HCT116 (cell line): ENCODE measurements at regions not wholly inside any gene's neighbourhood (a gene's known extent, or its start where the extent isn't known, plus 50 kb on each side); places are given as distances from the start of the nearest gene placed in this dataset.

ENCODE experiments used
- ATAC-seq: fragments of 200-7000 bp; cut with Tn5 transposase; 2 replicates; pipeline ENCODE4 v1.9.1; 2020; ENCODE audit warnings: mild to moderate bottlenecking, moderate library complexity
- BruUV-seq: library from RNA; stranded (reverse); fragments of 400-500 nt; replicated peaks from 2 replicates; lab custom pipeline; 2021; lab: Mats Ljungman, UMichigan
- CTCF ChIA-PET: fragments of 300-600 bp; sonication (Branson Sonifier 250); formaldehyde crosslinking; loops from one replicate; lab custom pipeline; 2021; ENCODE audit warnings: antibody characterized with exemption; lab: Charles Lee
- POLR2A ChIA-PET: fragments of 300-600, 350-600 bp; sonication (Branson Sonifier 250); formaldehyde crosslinking; loops from one replicate; lab custom pipeline; 2021; ENCODE audit warnings: antibody characterized with exemption; lab: Charles Lee
- RAD21 ChIA-PET, 2 experiments: fragments of 300-600 bp; sonication (Branson Sonifier 250); formaldehyde crosslinking; loops; one replicate each; lab custom pipeline; 2023; ENCODE audit warnings: low total read pairs in 2 of 2; ENCODE audit not compliant: uncharacterized antibody in 2 of 2, unreplicated experiment in 2 of 2, low non-redundant PET in 1 of 2; lab: Charles Lee
- DNase-seq: peaks from one replicate; pipeline ENCODE4 v3.0.0-alpha.2; 2010; ENCODE audit warnings: low read depth, low spot score
- H2AFZ ChIP-seq: fragments of 200-600 bp; shearing (Covaris generic), sonication (generic); 2 replicates; pipeline ENCODE4 v1.6.1; 2017; ENCODE audit warnings: low read depth, mixed run types, mixed read lengths, antibody characterized with exemption, low read length; ENCODE audit not compliant: poor library complexity, severe bottlenecking
- H3K27ac ChIP-seq: 2 replicates; pipeline ENCODE4 v1.5.1; 2012; ENCODE audit warnings: low read depth, low read length
- H3K27me3 ChIP-seq: fragments of 200-600 bp; sonication (generic); 2 replicates; pipeline ENCODE4 v1.6.1; 2016; ENCODE audit warnings: mixed run types, low read length, mixed read lengths; ENCODE audit not compliant: insufficient read depth
- H3K36me3 ChIP-seq, 2 experiments: fragments of 200-500 bp in 1 of 2; fragments of 200-600 bp in 1 of 2; sonication (Bioruptor generic) in 1 of 2; sonication (generic) in 1 of 2; 2 replicates each; pipeline versions ENCODE4 v1.5.1 to v1.6.1; 2014 to 2016; ENCODE audit warnings: low read length in 2 of 2, inconsistent platforms in 1 of 2, mixed read lengths in 1 of 2, mixed run types in 1 of 2; ENCODE audit not compliant: insufficient read depth in 2 of 2, control insufficient read depth in 1 of 2
- H3K4me1 ChIP-seq, 2 experiments: fragments of 200-600 bp in 1 of 2; sonication (generic) in 1 of 2; 2 replicates each; pipeline versions ENCODE4 v1.5.1 to v1.6.1; 2012 to 2017; ENCODE audit warnings: low read length in 2 of 2, inconsistent platforms in 1 of 2, mild to moderate bottlenecking in 1 of 2, mixed read lengths in 1 of 2, mixed run types in 1 of 2, moderate library complexity in 1 of 2; ENCODE audit not compliant: insufficient read depth in 2 of 2, control insufficient read depth in 1 of 2
- H3K4me2 ChIP-seq: fragments of 200-600 bp; sonication (generic); 2 replicates; pipeline ENCODE4 v1.6.1; 2017; ENCODE audit warnings: mixed run types, low read length, mixed read lengths
- H3K4me3 ChIP-seq, 2 experiments: fragments of 200-600 bp in 1 of 2; sonication (generic) in 1 of 2; replicated peaks in 1 of 2; 2 replicates each; pipeline ENCODE4 v1.5.1; 2011 to 2016; ENCODE audit warnings: low read length in 2 of 2, control low read depth in 1 of 2, low read depth in 1 of 2, mild to moderate bottlenecking in 1 of 2, mixed read lengths in 1 of 2, mixed run types in 1 of 2
- H3K79me2 ChIP-seq: fragments of 200-600 bp; sonication (generic); 2 replicates; pipeline ENCODE4 v1.6.1; 2017; ENCODE audit warnings: mild to moderate bottlenecking, mixed run types, low read length, moderate library complexity, mixed read lengths; ENCODE audit not compliant: insufficient read depth
- H3K9ac ChIP-seq: fragments of 200-600 bp; sonication (generic); 2 replicates; pipeline ENCODE4 v1.6.1; 2016; ENCODE audit warnings: low read length, mixed read lengths
- H3K9me2 ChIP-seq: fragments of 200-600 bp; sonication (generic), shearing (Covaris generic); 2 replicates; pipeline ENCODE4 v1.6.1; 2017; ENCODE audit warnings: mixed run types, mild to moderate bottlenecking, moderate library complexity; ENCODE audit not compliant: insufficient read depth
- H3K9me3 ChIP-seq, 2 experiments: fragments of 200-500 bp in 1 of 2; fragments of 200-600 bp in 1 of 2; sonication (Bioruptor generic) in 1 of 2; sonication (generic) in 1 of 2; 2 replicates each; pipeline ENCODE4 v1.6.1; 2014 to 2017; ENCODE audit warnings: low read length in 2 of 2, mixed read lengths in 2 of 2, inconsistent platforms in 1 of 2, low read depth in 1 of 2, mild to moderate bottlenecking in 1 of 2, mixed run types in 1 of 2, moderate library complexity in 1 of 2; ENCODE audit not compliant: control insufficient read depth in 1 of 2, insufficient read depth in 1 of 2
- H4K20me1 ChIP-seq: fragments of 200-600 bp; sonication (generic), shearing (Covaris generic); 2 replicates; pipeline ENCODE4 v1.6.1; 2017; ENCODE audit warnings: mixed run types, mild to moderate bottlenecking, moderate library complexity; ENCODE audit not compliant: insufficient read depth
- ATF3 ChIP-seq: IDR thresholded peaks from 2 replicates; pipeline ENCODE4 v1.6.1; 2012
- CEBPB ChIP-seq: IDR thresholded peaks from 2 replicates; pipeline ENCODE4 v1.6.1; 2012; ENCODE audit warnings: low read depth
- EGR1 ChIP-seq: IDR thresholded peaks from 2 replicates; pipeline ENCODE4 v1.6.1; 2012; ENCODE audit warnings: low read depth
- ELF1 ChIP-seq: IDR thresholded peaks from 2 replicates; pipeline ENCODE4 v1.6.1; 2012; ENCODE audit warnings: low read depth, borderline replicate concordance
- EZH2 ChIP-seq: fragments of 200-600 bp; sonication (generic); IDR thresholded peaks from 2 replicates; pipeline ENCODE4 v1.6.1; 2017; ENCODE audit warnings: antibody characterized with exemption, mixed run types
- EZH2phosphoT487 ChIP-seq: fragments of 200-600 bp; IDR thresholded peaks from 2 replicates; pipeline ENCODE4 v1.6.1; 2018; ENCODE audit warnings: antibody characterized with exemption, borderline replicate concordance
- MAX ChIP-seq: IDR thresholded peaks from 2 replicates; pipeline ENCODE4 v1.6.1; 2012
- POLR2A ChIP-seq: IDR thresholded peaks from 2 replicates; pipeline ENCODE4 v1.7.0; 2011; ENCODE audit warnings: borderline replicate concordance; ENCODE audit not compliant: insufficient read depth, insufficient read length; ENCODE audit errors: extremely low read depth
- POLR2AphosphoS5 ChIP-seq: IDR thresholded peaks from 2 replicates; pipeline ENCODE4 v1.6.1; 2011; ENCODE audit warnings: mild to moderate bottlenecking, low read depth, low read length, moderate library complexity
- RAD21 ChIP-seq: IDR thresholded peaks from 2 replicates; pipeline ENCODE4 v1.6.1; 2012; ENCODE audit warnings: low read depth, mild to moderate bottlenecking
- SIN3A ChIP-seq: IDR thresholded peaks from 2 replicates; pipeline ENCODE4 v1.6.1; 2012; ENCODE audit warnings: low read depth
- SP1 ChIP-seq: IDR thresholded peaks from 2 replicates; pipeline ENCODE4 v1.6.1; 2012; ENCODE audit warnings: low read depth
- SRF ChIP-seq: IDR thresholded peaks from 2 replicates; pipeline ENCODE4 v1.6.1; 2012; ENCODE audit warnings: low read depth
- YY1 ChIP-seq: IDR thresholded peaks from 2 replicates; pipeline ENCODE4 v1.6.1; 2011; ENCODE audit warnings: low read length, low read depth, moderate library complexity, mild to moderate bottlenecking; ENCODE audit not compliant: insufficient replicate concordance; ENCODE audit errors: extremely low read depth
- ZBTB33 ChIP-seq: IDR thresholded peaks from 2 replicates; pipeline ENCODE4 v1.6.1; 2011; ENCODE audit warnings: mild to moderate bottlenecking, low read length, moderate library complexity; ENCODE audit not compliant: insufficient replicate concordance; ENCODE audit errors: extremely low read depth
- ZFX ChIP-seq: fragments of 450-650 bp; IDR thresholded peaks from 2 replicates; pipeline ENCODE4 v1.6.1; 2017
- ZNF274 ChIP-seq: fragments of 200-500 bp; sonication (Bioruptor generic); IDR thresholded peaks from 2 replicates; pipeline ENCODE4 v1.6.1; 2014; ENCODE audit warnings: mild to moderate bottlenecking, low read depth, low read length, inconsistent platforms
- intact Hi-C: fragments of 100-400 bp; cut with micrococcal nuclease; formaldehyde crosslinking; loops from 2 replicates; pipeline ENCODE4 v1.10.0; 2022

GRCh38 chr9:115357821-115358220 lies 239.9 kb upstream of the TNC start:
- no peak overlapping the region for H3K9ac ChIP-seq
- DNase-seq (no peak), ATAC-seq (no peak)
- H3K4me1 ChIP-seq: no peaks in the 10 kb centered on the region
- TF ChIP-seq YY1: no peak
- no peak for TF ChIP-seq EZH2
- TF ChIP-seq EZH2phosphoT487: no peak
- no peak for TF ChIP-seq ATF3
- no TSS peak for BruUV-seq
- no peak overlapping the region for H3K4me3 ChIP-seq
- H3K9me3 ChIP-seq: no peaks in the 10 kb centered on the region
- H3K27ac ChIP-seq: no peak overlapping the region
- intact Hi-C loops: no loop called here
- no peaks in the 10 kb centered on the region for H4K20me1 ChIP-seq
- H3K27me3 ChIP-seq: no peaks in the 10 kb centered on the region
- H3K79me2 ChIP-seq: no peaks in the 10 kb centered on the region
- H3K4me2 ChIP-seq: no peak overlapping the region
- ChIA-PET POLR2A (no interaction called here), CTCF (no interaction called here), RAD21 (no interaction called here)
- H3K36me3 ChIP-seq: no peaks in the 10 kb centered on the region
- H2AFZ ChIP-seq: no peak overlapping the region
- no peaks in the 10 kb centered on the region for H3K9me2 ChIP-seq

- BruUV-seq: no TSS peak
- no peaks in the 10 kb centered on the region for H3K79me2 ChIP-seq
- ChIA-PET POLR2A (no interaction called here), CTCF (no interaction called here), RAD21 (no interaction called here)
- H3K9ac ChIP-seq: no peak overlapping the region
- no peaks in the 10 kb centered on the region for H3K36me3 ChIP-seq
- H4K20me1 ChIP-seq: no peaks in the 10 kb centered on the region
- H3K27me3 ChIP-seq: no peaks in the 10 kb centered on the region
- DNase-seq (no peak), ATAC-seq (no peak)
- intact Hi-C loops: no loop called here
- no peak overlapping the region for H3K27ac ChIP-seq
- H3K4me1 ChIP-seq: no peaks in the 10 kb centered on the region
- no peak overlapping the region for H3K4me3 ChIP-seq
- no peak overlapping the region for H3K4me2 ChIP-seq
- no peaks in the 10 kb centered on the region for H3K9me3 ChIP-seq
- no peaks in the 10 kb centered on the region for H3K9me2 ChIP-seq
- no peak overlapping the region for H2AFZ ChIP-seq
- TF ChIP-seq ATF3: no peak
- TF ChIP-seq MAX: no peak
- no peak for TF ChIP-seq RAD21
- no peak for TF ChIP-seq POLR2A
- TF ChIP-seq ZNF274: no peak
- no peak for TF ChIP-seq ELF1
- no peak for TF ChIP-seq SRF
- TF ChIP-seq ZBTB33: no peak
- TF ChIP-seq EGR1: no peak
- TF ChIP-seq ZFX: no peak
- TF ChIP-seq POLR2AphosphoS5: no peak
- TF ChIP-seq SP1: no peak
- no peak for TF ChIP-seq SIN3A
- TF ChIP-seq EZH2: no peak
- no peak for TF ChIP-seq CEBPB
Observed at GRCh38 chr9:115359017-115359780, 241.2 kb upstream of the TNC start.
